NOMO-1 treated with DMSO at 0.1 percent for 48 hours (cell line): ENCODE measurements at regions not wholly inside any gene's neighbourhood (a gene's known extent, or its start where the extent isn't known, plus 50 kb on each side); places are given as distances from the start of the nearest gene placed in this dataset.
"Not testable (repeated sequence)": the region's sequence is repeated elsewhere in the genome, so short reads cannot be mapped to it uniquely, and the experiment has no call there.

Source experiments
- DNase-seq: peaks from one replicate; lab custom pipeline; 2025; ENCODE audit not compliant: unreplicated experiment; lab: John Stamatoyannopoulos, UW

DNA sequence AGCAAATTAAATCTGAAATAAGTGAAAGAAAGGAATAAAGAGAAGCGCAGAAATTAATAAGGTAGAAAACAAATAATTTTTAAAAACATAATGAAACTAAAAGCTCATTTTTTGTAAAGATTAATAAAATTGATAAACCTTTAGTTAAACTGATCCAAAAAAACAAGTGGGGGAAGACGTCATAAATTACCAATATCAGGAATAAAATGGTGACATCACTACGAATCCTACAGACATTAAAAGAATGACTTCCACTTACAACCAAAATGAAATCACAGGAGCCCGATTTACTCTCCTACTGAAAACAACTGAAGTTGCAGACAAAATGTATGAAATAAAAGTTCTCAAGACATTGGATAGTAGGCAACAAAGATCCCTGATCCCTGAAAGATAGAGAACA, 68.1 kb upstream of the IFFO2 start:
- DNase-seq = no peak

DNA sequence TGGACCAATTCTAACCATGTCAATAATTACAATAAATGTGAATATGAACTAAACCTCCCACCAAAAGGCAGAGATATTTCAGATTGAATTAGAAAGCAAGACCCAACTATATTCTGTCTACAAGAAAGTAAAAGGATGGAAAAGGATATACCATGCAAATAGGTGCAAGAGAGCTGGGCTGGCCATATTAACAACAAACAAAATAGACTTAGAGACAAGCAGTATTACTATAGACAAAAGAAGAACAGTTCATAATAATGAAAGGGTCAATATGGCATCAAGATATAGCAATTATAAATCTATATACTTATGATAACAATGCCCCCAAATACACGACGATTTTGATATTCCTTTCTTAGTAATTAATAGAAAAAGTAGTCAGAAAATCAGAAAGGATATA, 67.3 kb upstream of the IFFO2 start:
- DNase-seq = no peak

DNA sequence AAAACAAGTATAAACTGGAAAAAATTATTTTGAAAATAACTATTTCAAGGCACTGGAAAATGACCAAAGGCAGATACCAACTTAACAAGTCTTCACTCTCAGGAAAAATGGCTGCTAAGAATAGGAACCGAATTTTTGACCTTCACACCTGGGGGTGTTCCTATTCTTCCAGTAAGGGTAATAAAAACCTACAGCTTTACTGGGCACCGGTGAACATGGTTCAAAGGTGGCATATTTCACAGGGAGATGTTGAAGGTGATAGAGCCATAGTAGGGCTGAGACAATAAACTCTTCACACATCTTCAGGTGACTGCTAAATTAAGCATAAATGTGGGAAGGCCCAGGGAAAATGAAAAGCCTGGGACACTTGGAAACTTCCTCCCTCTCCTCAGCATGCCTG, 65.4 kb upstream of the IFFO2 start:
- DNase-seq = no peak

DNA sequence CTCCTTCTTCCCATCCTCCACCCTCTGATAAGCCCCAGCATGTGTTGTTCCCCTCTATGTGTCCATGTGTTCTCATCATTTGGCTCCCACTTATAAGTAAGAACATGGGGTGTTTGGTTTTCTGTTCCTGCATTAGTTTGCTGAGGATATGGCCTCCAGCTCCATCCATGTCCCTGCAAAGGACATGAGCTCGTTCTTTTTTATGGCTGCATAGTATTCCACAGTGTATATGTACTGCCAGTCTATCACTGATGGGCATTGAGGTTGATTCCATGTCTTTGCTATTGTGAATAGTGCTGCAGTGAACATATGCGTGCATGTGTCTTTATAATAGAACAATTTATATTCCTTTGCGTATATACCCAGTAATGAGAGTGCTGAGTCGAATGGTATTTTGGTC, 62.8 kb upstream of the IFFO2 start:
- not testable (repeated sequence) for DNase-seq

DNA sequence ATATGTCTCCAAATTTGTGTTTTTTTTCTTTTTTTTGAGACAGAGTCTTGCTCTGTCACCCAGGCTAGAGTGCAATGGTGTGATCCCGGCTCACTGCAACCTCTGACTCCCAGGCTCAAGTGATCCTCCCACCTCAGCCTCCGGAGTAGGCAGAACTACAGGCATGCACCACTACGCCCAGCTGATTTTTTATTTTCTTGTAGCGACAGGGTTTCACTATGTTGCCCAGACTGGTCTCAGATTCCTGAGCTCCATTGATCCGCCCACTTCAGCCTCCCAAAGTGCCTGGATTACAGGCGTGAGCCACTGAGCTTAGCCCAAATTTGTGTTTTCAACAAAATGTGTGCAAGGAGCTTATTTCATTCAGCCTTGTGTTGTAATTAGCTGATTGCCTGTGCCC, 59.0 kb upstream of the IFFO2 start:
- DNase-seq = no peak

DNA sequence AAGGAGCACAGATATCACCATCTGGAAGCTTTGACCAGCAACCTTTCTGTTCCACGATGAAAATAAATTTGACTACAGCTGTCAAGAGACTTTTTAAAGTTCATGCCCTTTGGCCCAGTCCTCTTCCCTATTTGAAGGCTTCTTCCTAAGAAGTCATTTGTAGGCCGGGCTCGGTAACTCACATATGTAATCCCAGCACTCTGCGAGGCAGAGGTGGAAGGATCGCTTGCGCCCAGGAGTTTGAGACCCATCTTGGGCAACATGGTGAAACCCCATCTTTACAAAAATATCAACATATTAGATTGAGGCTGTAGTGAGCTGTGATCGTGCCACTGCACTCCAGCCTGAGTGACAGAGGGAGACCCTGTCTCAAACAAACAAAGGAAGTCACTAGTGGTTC, 58.3 kb upstream of the IFFO2 start:
- DNase-seq = no peak

DNA sequence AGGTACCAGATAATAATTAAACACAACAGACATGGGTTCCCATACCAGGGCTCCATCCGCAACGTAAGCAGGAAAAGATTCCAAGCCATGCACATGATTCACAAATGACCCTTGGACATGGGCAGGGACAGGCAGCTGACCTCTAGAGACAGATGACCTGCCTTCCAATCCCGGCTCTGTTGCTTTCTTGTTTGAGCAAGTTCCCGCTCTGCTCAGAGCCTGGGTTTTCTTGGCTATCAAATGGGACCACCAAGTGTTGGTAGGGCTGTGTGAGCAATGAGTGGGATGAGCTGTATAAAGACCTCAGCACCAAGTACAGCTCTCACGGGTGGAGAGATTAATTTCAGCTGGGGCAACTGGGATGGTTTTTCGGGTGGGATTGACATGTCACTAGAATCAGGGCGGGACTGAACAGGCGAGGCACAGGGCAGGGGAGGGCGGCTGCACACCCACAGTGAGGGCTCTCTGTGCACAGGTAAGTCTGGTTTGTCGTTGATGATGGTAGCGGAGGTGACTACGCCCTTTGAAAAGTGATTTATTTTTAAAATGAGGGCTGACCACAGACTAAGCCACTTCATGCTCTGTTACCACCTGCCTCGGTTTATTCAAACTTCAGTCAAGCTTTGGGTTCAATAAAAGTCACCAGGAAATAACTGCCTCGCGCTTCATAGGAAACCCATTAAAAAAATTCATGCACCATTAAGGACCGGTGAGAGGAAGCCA, 57.5 kb upstream of the IFFO2 start:
- no peak for DNase-seq

DNA sequence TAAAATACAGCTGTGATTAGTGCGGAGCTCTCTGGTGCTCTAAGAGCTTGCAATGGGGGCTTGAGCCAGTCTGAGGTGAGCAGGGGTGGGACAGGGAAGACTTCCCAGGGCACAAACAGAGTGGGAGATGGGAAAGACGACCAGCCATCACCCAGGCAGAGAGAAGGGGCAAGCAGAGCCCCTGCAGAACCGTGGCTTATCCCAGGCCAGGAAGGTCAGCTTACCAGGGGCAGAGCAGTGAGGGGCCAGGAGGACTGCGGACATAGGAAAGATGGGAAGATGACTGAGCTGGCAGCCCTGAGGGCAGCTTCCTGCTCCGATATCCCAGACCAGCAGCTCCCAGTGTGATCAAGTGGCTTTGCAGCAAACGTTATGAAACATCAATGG, 55.4 kb upstream of the IFFO2 start:
- no peak for DNase-seq

DNA sequence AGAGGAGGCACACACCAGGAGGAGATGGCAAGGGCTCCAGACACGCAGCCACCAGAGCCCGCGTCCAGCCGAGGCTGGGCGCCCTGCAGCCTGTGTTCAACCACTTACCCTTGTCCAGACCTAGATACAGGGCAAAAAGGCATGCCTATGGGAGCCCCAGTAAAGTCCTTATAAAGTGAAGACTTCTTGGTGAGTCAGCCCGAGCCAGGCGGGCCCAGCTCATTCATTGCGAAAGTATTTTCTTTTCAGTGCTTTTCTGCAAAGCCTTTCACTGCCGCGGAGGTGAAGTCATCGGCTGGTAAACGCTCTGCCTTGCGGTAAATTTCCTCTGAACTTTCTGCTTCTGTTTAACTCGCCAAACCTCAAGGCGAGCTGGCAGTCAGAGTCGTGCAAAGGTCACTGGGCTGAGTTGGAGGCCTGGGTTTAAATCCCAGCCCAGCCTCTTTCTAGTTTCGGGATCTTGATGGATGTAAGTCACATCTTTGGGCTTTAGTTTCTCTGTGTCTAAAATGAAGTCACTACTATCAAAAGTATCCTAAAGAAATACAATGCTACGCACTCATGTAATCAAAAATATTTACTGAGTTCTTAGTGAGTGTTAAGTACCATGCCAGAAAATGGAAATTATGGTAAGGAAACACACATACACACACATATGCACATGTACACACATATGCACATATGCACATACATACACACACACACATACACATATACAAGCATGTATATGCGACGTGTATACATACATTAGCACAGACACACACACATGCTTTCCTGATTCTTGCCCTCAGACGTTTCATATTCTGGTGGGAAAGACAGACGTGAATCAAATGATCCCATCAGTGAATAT, 54.7 kb upstream of the IFFO2 start:
- DNase-seq = peak; percentile 94

DNA sequence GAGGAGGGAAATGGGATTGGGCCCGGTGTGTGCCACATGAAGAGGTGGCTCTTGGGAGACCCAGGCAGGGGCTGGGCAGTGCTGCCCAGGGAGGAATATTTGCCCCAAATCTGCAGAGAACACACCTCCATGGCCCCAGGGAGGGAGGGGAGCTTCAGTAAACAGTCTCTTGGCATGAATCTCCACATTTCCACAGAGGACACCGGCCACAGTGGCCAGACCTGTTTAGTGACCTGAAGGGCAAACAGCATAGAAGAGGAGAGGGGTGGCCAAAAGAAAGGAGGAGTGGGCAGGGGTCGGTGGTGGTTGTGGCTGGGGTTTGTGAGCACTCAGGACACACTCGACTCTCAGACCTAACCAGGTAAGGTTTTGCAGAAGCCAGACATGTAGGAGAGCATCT, 54.0 kb upstream of the IFFO2 start:
- DNase-seq = no peak

DNA sequence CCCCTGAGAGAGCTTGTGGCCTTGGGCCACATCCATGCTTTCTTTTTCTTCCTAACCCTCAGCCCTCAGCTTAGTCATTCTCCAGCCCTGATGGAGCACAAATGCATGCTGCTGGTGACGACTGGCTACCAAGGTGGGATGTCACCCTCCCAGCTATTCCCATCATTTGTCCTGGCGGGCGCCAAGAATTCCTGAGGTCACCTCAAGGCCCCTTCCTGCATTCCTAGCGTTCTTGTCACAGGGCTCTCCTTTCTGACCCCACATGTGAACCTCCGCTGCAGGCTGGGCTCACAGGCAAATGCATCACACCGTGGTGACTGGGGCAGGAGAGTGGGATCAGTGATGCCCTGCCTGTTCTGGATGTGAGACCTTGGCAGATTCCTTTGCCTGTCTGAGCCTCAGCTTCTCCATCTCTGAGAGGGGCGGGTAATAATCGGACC, 53.4 kb upstream of the IFFO2 start:
- no peak for DNase-seq

DNA sequence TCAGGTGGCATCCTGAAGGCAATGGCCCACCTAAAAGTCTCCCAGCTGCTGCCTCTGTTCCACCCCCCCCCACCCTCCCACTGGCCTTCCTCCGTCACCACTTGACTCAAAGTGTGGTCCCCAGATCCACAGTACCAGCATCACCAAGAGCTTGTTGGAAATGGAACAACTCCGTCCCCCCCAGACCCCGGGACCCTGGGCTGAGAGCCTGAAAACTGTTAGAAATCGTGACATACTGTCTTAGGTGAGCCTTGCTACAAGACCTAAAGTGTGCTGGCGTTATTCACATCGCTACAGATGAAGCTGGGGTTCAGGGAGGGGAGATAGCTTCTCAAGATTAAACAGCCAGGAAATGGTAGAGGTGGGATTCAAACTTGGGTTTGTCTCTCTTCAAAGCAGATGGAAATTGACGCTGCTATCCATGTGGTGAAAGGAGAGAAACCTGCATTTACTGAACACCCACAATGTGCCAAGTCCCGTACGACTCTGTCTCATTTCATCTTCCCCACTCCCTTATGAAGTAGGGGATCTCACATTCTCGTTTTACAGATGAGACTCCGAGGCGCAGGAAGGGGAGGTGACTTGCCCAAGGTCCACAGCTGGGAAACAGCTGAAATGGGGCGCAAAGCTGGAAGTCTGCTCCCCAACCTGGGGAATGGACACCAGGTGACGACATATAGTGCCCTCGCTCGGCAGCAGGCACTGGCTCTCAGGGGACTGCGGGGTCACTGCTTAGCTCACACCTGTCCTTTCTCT, 52.8 kb upstream of the IFFO2 start:
- no peak for DNase-seq

DNA sequence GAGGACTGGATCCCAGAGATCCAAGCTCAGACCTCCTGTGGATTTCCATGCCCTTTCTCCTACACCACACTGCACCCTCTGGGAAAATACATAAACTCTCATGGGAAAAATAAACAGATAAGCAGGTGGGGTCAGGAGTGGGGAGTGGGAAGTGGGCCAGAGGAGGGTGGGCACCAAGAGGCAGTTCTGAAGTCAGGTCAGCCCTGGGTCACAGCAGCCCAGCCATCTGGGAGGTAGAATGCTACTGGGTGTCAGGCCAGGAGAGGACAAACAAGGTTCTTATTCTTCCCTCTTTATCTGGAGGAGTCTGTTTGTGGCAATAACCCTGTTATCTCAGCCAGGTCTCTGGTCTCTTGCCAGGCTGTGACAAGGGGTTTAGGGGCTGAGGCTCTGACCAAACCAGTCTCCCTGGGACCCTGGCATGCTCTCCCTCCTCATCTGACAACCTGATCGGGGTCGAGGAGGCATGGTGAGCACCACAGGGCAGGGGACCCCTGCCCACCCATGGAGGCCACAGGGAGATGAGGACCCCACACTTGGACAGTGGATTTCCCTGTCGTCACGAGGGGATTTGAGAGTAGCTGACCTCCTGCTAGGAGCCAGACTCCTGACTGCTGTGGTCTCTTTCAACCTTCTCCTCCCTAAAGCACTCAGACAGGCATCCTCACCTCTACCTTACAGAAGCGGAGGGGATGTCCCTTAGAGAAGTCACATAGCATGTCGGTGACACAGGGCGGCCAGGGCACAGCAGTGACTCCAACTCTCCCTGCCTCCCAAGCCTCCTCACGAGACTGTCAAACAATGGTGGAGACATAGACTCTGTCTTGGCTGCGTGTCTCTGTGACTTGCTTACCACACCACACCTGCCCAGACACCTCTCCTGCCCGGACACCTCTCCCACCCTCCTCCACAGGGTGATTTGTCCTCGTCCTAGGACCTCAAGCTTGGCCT, 51.3 kb upstream of the IFFO2 start:
- DNase-seq = no peak

DNA sequence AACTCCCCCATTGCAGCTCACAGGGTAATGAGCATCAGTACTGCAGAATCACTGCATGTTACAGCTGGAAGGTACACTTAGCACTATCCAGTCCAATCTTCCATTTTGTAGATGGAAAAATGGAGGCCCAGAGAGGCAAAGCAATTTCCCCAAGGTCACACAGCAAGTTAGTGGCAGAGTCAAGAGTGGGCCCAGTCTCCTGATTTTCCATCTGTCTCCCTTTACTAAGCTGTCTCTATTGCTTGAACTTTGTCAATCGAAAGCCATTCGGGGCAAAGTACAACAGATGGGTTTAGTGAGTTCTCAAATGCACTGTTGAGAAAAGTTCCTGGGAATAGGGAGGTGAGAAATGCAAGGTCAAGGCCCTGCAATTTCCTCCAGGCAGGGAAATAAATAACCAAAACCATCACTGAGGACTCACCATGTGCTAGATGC, 50.4 kb upstream of the IFFO2 start:
- no peak for DNase-seq
